KG1 (cell line): ENCODE measurements at regions not wholly inside any gene's neighbourhood (a gene's known extent, or its start where the extent isn't known, plus 50 kb on each side); places are given as distances from the start of the nearest gene placed in this dataset.

ENCODE experiments used
- DNase-seq: peaks from one replicate; lab custom pipeline; 2025; lab: John Stamatoyannopoulos, UW

- peak; percentile 31 for DNase-seq
Observed at GRCh38 chr11:104254347-104254746, 90.4 kb upstream of the PDGFD start.

DNA sequence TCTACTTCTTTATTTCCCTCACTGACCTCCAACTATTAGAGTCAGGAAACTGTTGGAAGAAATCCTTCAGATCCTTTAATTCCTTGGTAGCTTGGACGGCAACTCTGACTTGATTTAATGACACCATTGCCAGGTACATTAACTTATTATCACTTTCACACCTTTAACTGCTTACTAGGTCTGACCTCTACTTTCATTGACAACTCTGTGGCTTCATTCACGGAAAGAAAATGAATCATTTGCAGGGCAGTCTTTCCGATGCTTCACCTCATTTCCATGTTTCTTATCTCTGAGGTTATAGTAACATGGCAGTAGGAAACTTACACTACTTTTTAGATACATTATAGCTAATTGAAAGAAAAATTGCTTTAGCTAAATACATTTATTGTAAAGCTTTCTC lies 82.6 kb upstream of the PDGFD start:
- no peak for DNase-seq

GRCh38 chr11:104238916-104239315 lies 75.0 kb upstream of the PDGFD start:
- DNase-seq = no peak

- no peak for DNase-seq
Observed at GRCh38 chr11:104225047-104225446, 61.1 kb upstream of the PDGFD start.

GRCh38 chr11:104222464-104222863 lies 58.5 kb upstream of the PDGFD start:
- no peak for DNase-seq

DNA sequence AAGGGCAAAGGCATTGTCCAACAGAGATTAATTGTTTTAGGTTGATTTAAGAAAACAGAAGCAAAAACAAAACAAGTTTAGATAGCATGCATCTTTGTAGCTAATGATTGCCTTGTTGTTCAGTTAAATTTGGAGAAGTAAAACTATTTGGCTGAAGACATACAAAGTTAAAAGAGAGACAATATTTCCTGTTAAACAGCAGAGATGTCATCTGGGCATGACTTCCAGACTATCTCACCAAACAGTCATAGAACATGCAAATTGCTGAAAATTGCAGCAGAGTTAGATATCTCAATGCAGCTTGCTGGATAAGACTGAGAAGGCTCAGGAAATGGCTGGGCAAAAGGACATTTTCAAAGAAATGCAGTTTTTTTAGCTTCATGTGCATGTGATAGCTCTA lies 57.5 kb upstream of the PDGFD start:
- no peak for DNase-seq

- DNase-seq = no peak
Observed at GRCh38 chr11:104219096-104219495, 55.1 kb upstream of the PDGFD start.

- DNase-seq = no peak
Observed at GRCh38 chr11:104214517-104214916, 50.6 kb upstream of the PDGFD start.
